DND-41 (cell line): ENCODE measurements at regions not wholly inside any gene's neighbourhood (a gene's known extent, or its start where the extent isn't known, plus 50 kb on each side); places are given as distances from the start of the nearest gene placed in this dataset.

Experiments used
- ATAC-seq: fragments of 200-7000 bp; cut with Tn5 transposase; 3 replicates; pipeline ENCODE4 v1.9.1; 2021; ENCODE audit warnings: low read depth; ENCODE audit not compliant: insufficient read depth
- DNase-seq: peaks from one replicate; pipeline ENCODE4 v3.0.0-alpha.2; 2020
- H2AFZ ChIP-seq: 2 replicates; pipeline ENCODE4 v1.6.0; 2012; ENCODE audit warnings: low read depth, low read length
- H3K27ac ChIP-seq: 2 replicates; pipeline ENCODE4 v1.5.1; 2012; ENCODE audit warnings: low read length, inconsistent platforms
- H3K27me3 ChIP-seq: fragments of 200-600 bp; sonication (generic); 2 replicates; pipeline ENCODE4 v1.6.0; 2012; ENCODE audit warnings: low read length, mild to moderate bottlenecking, inconsistent platforms; ENCODE audit not compliant: insufficient read depth, poor library complexity
- H3K36me3 ChIP-seq: 2 replicates; pipeline ENCODE4 v1.5.1; 2012; ENCODE audit warnings: low read length, inconsistent platforms; ENCODE audit not compliant: insufficient read depth
- H3K4me1 ChIP-seq: 2 replicates; pipeline ENCODE4 v1.5.1; 2012; ENCODE audit warnings: mild to moderate bottlenecking, low read length; ENCODE audit not compliant: insufficient read depth
- H3K4me2 ChIP-seq: 2 replicates; pipeline ENCODE4 v1.6.0; 2012; ENCODE audit warnings: mild to moderate bottlenecking, moderate library complexity, low read length, inconsistent platforms; ENCODE audit not compliant: insufficient read depth
- H3K4me3 ChIP-seq, 2 experiments: fragments of 200-600 bp in 1 of 2; shearing (Covaris generic) in 1 of 2; 2 replicates each; pipeline ENCODE4 v1.5.1; 2012 to 2016; ENCODE audit warnings: inconsistent platforms in 2 of 2, low read length in 2 of 2, mild to moderate bottlenecking in 2 of 2, low read depth in 1 of 2, moderate library complexity in 1 of 2
- H3K79me2 ChIP-seq: 2 replicates; pipeline ENCODE4 v1.6.0; 2012; ENCODE audit warnings: low read length, inconsistent platforms; ENCODE audit not compliant: insufficient read depth
- H3K9ac ChIP-seq: 2 replicates; pipeline ENCODE4 v1.6.0; 2012; ENCODE audit warnings: low read depth, mild to moderate bottlenecking, inconsistent platforms, low read length, moderate library complexity
- H3K9me3 ChIP-seq: 2 replicates; pipeline ENCODE4 v1.5.1; 2012; ENCODE audit warnings: low read length, moderate library complexity, mild to moderate bottlenecking, inconsistent platforms; ENCODE audit not compliant: insufficient read depth, severe bottlenecking
- H4K20me1 ChIP-seq: 2 replicates; pipeline ENCODE4 v1.6.0; 2012; ENCODE audit warnings: low read length; ENCODE audit not compliant: insufficient read depth
- EZH2 ChIP-seq: IDR thresholded peaks from 3 replicates; pipeline ENCODE4 v1.6.1; 2012; ENCODE audit warnings: borderline replicate concordance, low read depth, mild to moderate bottlenecking, moderate library complexity, low read length, inconsistent platforms; ENCODE audit not compliant: severe bottlenecking
- TF ChIP-seq, protein P1 (sequence below): IDR thresholded peaks from 2 replicates; pipeline ENCODE4 v1.5.1; 2012; ENCODE audit warnings: borderline replicate concordance, low read length, moderate library complexity, mild to moderate bottlenecking; ENCODE audit not compliant: poor library complexity, severe bottlenecking; ENCODE audit errors: extremely low read depth

DNA sequence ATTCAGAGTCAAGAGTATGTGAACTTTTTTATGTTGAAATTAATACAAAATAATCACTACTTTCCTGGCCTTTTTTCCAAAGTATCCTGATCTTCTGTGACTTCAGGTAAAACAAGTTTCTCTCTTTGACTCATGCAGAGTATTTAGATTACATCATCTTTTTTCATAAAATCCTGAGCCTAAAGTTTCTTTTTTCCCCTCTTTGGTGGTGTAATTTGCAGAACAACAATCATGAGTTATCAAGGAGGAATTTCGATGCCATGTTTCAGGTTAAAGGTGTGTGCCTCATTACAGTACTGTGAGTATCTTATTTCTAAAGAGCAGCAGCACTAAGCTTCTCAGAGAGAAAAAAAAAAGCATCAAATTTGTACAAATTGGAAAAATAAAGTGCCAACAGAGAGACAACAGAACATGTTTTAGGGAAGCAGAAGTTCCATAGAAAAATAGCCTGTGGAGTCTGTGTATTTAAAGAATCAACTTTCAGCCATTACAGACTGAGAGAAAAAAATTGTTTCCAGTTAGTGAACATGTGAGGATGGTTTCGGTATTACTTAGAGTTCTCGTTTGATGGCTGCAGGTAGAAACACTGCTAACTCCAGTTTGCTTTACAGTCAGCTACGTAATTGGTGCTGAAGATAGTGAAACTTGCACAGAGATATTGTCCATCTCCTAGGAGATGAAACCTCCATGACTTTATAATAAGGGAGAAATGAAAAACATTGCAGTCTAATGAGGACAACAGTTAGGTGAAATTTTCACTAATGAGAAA lies 78.1 kb upstream of the PCDH9 start:
- Histone ChIP-seq H3K27ac (no peak overlapping the region), H3K36me3 (no peaks in the 10 kb centered on the region), H3K4me2 (no peak overlapping the region), H4K20me1 (no peaks in the 10 kb centered on the region), H3K4me3 (no peak overlapping the region), H3K9me3 (no peaks in the 10 kb centered on the region), H3K9ac (no peak overlapping the region), H2AFZ (no peak overlapping the region), H3K27me3 (no peaks in the 10 kb centered on the region), H3K79me2 (no peaks in the 10 kb centered on the region), H3K4me1 (no peaks in the 10 kb centered on the region)
- TF ChIP-seq, protein P1, sequence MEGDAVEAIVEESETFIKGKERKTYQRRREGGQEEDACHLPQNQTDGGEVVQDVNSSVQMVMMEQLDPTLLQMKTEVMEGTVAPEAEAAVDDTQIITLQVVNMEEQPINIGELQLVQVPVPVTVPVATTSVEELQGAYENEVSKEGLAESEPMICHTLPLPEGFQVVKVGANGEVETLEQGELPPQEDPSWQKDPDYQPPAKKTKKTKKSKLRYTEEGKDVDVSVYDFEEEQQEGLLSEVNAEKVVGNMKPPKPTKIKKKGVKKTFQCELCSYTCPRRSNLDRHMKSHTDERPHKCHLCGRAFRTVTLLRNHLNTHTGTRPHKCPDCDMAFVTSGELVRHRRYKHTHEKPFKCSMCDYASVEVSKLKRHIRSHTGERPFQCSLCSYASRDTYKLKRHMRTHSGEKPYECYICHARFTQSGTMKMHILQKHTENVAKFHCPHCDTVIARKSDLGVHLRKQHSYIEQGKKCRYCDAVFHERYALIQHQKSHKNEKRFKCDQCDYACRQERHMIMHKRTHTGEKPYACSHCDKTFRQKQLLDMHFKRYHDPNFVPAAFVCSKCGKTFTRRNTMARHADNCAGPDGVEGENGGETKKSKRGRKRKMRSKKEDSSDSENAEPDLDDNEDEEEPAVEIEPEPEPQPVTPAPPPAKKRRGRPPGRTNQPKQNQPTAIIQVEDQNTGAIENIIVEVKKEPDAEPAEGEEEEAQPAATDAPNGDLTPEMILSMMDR = no peak
- no peak for TF ChIP-seq EZH2
- no peak for DNase-seq
- ATAC-seq = no peak

DNA sequence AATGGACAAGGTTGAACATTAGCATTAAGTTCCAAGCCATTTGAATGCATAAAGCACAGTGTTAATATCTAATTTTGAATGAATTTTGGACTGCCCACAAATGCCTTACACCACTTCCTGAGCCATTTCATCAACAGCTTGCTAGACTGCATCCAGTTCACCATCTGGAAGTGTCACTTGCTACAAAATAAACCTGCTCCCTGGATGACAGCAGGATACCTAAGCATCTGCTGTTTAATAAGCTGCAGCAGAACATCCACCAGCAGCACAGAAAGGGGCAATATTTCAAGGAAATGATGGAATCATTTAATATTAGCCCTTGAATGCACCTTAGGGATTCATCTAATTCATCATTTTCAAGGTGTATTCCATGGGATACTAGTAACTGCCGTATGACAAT lies 76.6 kb upstream of the PCDH9 start:
- no peak overlapping the region for H3K9ac ChIP-seq
- no peak overlapping the region for H3K4me2 ChIP-seq
- H2AFZ ChIP-seq = no peak overlapping the region
- H3K9me3 ChIP-seq = no peaks in the 10 kb centered on the region
- ATAC-seq (no peak), DNase-seq (no peak)
- no peaks in the 10 kb centered on the region for H3K27me3 ChIP-seq
- no peak overlapping the region for H3K4me3 ChIP-seq
- H3K4me1 ChIP-seq = no peaks in the 10 kb centered on the region
- H3K36me3 ChIP-seq = no peaks in the 10 kb centered on the region
- no peaks in the 10 kb centered on the region for H4K20me1 ChIP-seq
- TF ChIP-seq, protein P1 = no peak
- no peak for TF ChIP-seq EZH2
- no peak overlapping the region for H3K27ac ChIP-seq
- no peaks in the 10 kb centered on the region for H3K79me2 ChIP-seq

DNA sequence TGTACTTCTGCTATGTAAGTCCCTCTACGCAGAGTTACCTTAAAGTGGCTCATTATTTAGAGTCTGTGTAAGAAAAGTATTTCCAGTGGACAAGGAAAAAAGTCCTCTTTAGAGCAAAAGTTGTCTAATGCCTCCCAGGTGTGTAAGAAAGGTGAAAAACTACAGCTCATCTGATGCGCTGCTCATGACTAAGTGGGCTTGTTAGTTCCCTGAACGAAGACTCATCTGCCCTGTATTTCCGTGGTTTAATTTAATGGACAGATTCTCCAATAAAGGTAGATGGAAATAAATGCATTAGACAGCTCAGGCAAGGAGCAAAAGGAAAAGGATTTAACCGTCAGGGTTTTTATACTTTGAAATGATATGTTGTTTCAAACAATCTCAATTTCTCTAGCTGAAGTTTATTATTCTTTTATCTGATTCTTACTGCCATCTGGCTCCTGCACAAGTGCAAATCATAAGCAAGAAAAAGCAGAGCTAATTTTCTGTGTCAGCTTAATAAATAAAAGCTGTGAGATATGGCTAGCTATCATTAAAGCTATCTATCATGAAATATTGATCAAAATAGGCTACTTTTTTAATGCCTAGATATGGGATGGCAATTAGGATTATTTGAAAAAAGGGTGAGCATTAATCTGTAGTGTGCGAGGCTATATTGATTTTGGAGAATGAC lies 73.7 kb upstream of the PCDH9 start:
- H3K4me2 ChIP-seq = no peak overlapping the region
- no peaks in the 10 kb centered on the region for H3K9me3 ChIP-seq
- no peaks in the 10 kb centered on the region for H3K36me3 ChIP-seq
- H3K4me1 ChIP-seq = no peaks in the 10 kb centered on the region
- H3K4me3 ChIP-seq = no peak overlapping the region
- no peak overlapping the region for H2AFZ ChIP-seq
- DNase-seq (no peak), ATAC-seq (no peak)
- no peaks in the 10 kb centered on the region for H4K20me1 ChIP-seq
- H3K27me3 ChIP-seq = no peaks in the 10 kb centered on the region
- no peak overlapping the region for H3K9ac ChIP-seq
- TF ChIP-seq EZH2 = no peak
- TF ChIP-seq, protein P1 = no peak
- H3K79me2 ChIP-seq = no peaks in the 10 kb centered on the region
- no peak overlapping the region for H3K27ac ChIP-seq
